HG03354 (cell line): ENCODE measurements at regions not wholly inside any gene's neighbourhood (a gene's known extent, or its start where the extent isn't known, plus 50 kb on each side); places are given as distances from the start of the nearest gene placed in this dataset.
A peak's percentile ranks its signal among the peaks of the same experiment; 100 is the strongest.
"Not testable (repeated sequence)": the region's sequence is repeated elsewhere in the genome, so short reads cannot be mapped to it uniquely, and the experiment has no call there.

Source experiments
- ATAC-seq: cut with Tn5 transposase; IDR thresholded peaks from one replicate; pipeline ENCODE4 v1.9.1; 2021; ENCODE audit warnings: mild to moderate bottlenecking; ENCODE audit not compliant: unreplicated experiment, poor library complexity, severe bottlenecking

GRCh38 chr13:18248533-18249240, 932.9 kb downstream of the TUBA3C start:
- ATAC-seq: not testable (repeated sequence)

DNA sequence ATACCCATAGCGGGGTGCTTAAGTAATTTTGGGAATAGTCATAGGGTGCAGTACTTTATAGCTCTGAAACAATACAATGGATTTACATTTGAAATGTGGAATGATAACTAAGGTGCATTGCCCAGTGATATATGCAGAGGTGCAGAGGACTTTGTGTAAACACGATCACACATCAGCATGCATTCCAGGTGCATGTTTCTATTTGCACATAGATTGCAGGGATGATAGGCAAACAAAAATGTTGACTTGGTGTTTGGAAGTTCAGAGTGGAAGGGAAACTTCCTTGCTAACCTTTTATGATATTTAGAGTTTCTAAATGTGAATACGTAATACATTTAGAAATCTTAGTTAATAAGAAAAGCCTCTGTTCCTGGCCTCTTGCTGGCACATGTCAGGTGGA, 941.5 kb downstream of the TUBA3C start:
- ATAC-seq: not testable (repeated sequence)

DNA sequence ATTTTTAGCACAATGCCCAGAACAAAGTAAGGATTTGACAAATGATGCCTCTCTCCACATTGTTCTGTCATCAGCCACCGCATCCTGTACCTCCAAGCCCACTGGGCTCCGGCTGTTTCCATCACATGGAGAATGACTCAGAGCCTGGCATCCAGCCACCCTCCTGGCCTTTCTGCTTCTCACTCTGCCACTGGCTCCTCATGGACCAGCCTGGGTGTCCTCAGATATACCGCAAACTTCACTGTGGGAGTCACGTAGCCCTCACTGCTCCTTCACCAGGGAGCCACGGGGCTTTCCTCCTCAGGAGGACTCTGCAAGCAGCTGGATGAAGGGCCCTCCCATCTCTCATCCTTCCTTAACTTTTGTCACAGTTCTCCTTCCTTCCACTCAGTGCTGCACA, 943.0 kb downstream of the TUBA3C start:
- ATAC-seq: not testable (repeated sequence)

- no peak for ATAC-seq
Observed at GRCh38 chr13:18236528-18236815, 945.2 kb downstream of the TUBA3C start.

- no peak for ATAC-seq
Observed at GRCh38 chr13:18235756-18236527, 945.7 kb downstream of the TUBA3C start.

- ATAC-seq: no peak
Observed at GRCh38 chr13:18235172-18235571, 946.5 kb downstream of the TUBA3C start.

- not testable (repeated sequence) for ATAC-seq
Observed at GRCh38 chr13:18234451-18234850, 947.2 kb downstream of the TUBA3C start.

GRCh38 chr13:18233783-18234299, 947.8 kb downstream of the TUBA3C start:
- no peak for ATAC-seq

GRCh38 chr13:18232994-18233782, 948.4 kb downstream of the TUBA3C start:
- ATAC-seq: no peak

- no peak for ATAC-seq
Observed at GRCh38 chr13:18232298-18232993, 949.2 kb downstream of the TUBA3C start.

DNA sequence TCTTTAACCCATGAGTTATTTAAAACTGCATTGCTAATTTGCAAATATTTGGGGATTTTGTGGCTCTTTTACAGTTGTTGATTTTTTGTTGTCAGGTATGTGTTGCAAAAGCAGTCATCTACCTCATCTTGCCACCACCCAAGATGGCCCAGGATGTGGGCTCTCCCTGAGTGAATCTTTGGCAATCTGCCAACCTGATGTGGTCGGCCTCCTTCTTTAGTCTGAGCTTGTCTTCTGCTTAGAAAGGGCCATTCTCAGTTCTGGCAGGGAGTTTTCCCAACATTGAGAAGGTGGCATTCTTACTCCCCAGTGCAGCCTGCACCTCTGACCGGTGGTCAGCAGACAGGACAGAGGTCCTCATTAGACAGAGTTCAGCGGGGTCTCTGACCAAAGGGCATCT, 957.2 kb downstream of the TUBA3C start:
- ATAC-seq: not testable (repeated sequence)

DNA sequence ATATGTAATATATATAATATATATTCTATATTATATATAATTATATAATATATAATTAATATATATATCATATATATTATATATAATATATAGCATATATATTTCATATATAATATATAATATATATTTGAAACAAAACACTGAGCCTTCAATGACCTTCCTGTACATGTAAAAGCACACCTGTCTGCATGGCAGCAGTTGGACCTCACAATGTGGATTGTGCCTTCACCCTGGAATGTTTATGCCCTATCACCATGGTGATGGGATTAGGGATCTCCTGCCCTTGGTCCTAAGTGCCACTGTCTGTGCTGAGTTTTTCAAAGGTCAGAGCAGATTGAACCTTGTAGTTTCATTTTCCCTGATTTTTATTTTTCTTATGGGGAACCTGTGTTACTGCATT, 966.9 kb downstream of the TUBA3C start:
- ATAC-seq: not testable (repeated sequence)

DNA sequence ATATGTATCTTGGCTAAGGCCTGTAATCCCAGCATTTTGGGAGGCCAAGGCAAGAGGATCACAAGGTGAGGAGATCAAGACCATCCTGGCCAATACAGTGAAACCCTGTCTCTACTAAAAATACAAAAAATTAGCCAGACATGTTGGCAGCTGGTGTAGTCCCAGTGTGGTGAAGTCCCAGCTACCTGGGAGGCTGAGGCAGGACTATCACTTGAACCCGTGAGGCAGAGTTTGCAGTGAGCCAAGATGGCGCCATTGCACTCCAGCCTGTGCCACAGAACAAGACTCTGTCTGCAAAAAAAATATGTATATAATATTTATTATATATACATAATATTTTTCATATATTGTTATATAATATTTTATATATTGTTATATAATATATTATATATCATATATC, 968.1 kb downstream of the TUBA3C start:
- ATAC-seq: not testable (repeated sequence)

DNA sequence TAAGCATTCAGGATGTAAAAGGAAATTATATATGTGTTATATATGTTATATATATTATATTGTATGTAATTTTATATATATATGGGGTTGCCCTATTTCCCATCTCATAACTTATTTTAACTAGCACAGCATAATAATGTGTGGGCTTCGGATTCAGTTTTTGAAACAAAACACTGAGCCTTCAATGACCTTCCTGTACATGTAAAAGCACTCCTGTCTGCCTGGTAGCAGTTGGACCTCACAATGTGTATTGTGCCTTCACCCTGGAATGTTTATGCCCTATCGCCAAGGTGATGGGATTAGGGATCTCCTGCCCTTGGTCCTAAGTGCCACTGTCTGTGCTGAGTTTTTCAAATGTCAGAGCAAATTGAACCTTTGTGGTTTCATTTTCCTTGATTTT, 968.8 kb downstream of the TUBA3C start:
- peak; percentile 67 for ATAC-seq

- peak; percentile 76 for ATAC-seq
Observed at GRCh38 chr13:18211752-18212560, 969.7 kb downstream of the TUBA3C start.

DNA sequence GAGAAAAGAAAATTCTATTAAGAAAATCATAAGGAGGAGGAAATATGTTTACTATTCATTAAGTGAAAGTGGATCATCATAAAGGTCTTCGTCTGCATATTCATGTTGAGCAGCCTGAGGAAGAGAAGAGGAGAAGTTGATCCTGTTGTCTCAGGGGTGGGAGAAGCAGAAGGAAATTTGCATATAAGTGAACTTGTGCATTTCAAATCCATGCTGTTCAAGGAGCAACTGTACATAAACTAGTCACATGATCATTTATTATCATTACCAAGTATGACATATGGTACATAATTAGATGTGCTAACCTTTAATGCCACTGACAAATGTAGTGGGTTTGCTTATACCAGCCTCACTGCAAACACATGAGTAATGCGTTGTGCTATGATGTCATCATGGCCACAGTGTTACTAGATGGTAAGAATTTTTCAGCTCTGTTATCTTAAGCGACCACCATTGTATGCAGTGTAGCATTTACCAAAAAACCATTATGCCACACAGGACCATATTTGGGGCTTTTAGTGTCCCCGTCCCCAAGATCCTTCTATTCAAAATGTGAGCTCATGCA, 976.9 kb downstream of the TUBA3C start:
- ATAC-seq: not testable (repeated sequence)

GRCh38 chr13:18195365-18195678, 986.3 kb downstream of the TUBA3C start:
- not testable (repeated sequence) for ATAC-seq

DNA sequence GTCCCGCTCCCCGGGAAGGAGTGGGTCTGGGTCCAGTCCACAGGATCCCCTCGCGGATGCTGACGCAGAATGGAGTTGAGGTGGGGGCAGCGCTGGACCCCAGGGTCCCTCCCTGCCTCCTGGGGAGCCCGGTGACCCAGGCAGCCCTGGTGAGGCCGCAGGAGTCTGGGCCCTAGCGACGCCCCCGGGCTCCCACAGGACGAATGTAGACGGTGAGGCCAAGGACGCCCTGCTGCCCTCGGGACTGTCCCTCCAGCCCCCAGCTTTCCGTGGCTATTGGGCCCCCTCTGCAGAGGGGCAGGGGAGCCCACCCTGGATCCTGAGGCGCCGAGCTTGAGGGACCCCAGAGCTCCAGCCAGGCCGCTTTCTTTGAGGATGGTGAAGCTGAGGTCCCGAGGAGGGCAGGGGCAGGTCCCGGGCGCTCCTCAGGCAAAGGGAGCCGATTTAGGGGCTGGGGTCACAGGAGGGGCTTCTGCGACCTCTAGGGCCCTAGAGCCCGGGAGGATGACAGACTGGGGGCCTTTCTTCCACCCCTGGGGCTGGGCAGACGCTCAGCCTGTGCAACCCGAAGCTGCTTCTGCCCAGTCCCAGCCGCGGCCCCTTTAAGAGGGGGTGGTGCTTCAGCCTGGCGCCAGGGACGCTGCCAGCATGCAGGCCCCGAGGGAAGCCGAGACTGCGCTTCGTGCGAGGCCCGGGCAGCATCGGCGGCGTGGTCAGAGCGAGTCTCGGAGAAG, 986.8 kb downstream of the TUBA3C start:
- not testable (repeated sequence) for ATAC-seq
